HepG2 (cell line): ENCODE measurements at regions not wholly inside any gene's neighbourhood (a gene's known extent, or its start where the extent isn't known, plus 50 kb on each side); places are given as distances from the start of the nearest gene placed in this dataset.

ENCODE experiments used
- ATAC-seq: fragments of 200-7000 bp; cut with Tn5 transposase; 3 replicates; pipeline ENCODE4 v1.9.1; 2020; ENCODE audit warnings: mild to moderate bottlenecking, moderate library complexity
- BruUV-seq: library from RNA; stranded (reverse); fragments of 400-500 nt; replicated peaks from 2 replicates; lab custom pipeline; 2021; lab: Mats Ljungman, UMichigan
- CTCF ChIA-PET: fragments of 300-600 bp; formaldehyde crosslinking; extraction: SDS; loops from one replicate; lab custom pipeline; 2021; ENCODE audit warnings: low total read pairs, inconsistent platforms, low intra/inter-chr PET ratio; lab: Yijun Ruan, JAX
- POLR2A ChIA-PET: fragments of 350-600 bp; sonication (Branson Sonifier 250); formaldehyde crosslinking; loops from one replicate; lab custom pipeline; 2020; ENCODE audit warnings: antibody characterized with exemption, inconsistent platforms; lab: Yijun Ruan, JAX
- DNase-seq: peaks from one replicate; pipeline ENCODE4 v3.0.0-alpha.2; 2015; ENCODE audit warnings: low spot score
- FAIRE-seq: peaks from 3 replicates; lab custom pipeline; 2011; peaks lifted over from hg19 to GRCh38; lab: Jason Lieb, UNC
- H2AFZ ChIP-seq: one replicate; pipeline ENCODE4 v1.6.1; 2011; ENCODE audit warnings: low read length, inconsistent platforms
- H3K27ac ChIP-seq: fragments of 300-600 bp; 3 replicates; pipeline ENCODE4 v1.8.0; 2011; ENCODE audit warnings: mixed run types, mild to moderate bottlenecking, mixed read lengths, low read length, inconsistent platforms; ENCODE audit not compliant: insufficient read depth; ENCODE audit errors: extremely low read length
- H3K27me3 ChIP-seq, 2 experiments: fragments of 200-600 bp in 1 of 2; 2 replicates in 1 of 2; 3 replicates in 1 of 2; pipeline versions ENCODE4 v1.6.0 to v1.8.0; 2011; ENCODE audit warnings: low read length in 2 of 2, mild to moderate bottlenecking in 2 of 2, moderate library complexity in 2 of 2, inconsistent platforms in 1 of 2; ENCODE audit not compliant: insufficient read depth in 2 of 2, control insufficient read depth in 1 of 2
- H3K36me3 ChIP-seq, 2 experiments: fragments of 200-600 bp in 1 of 2; replicated peaks in 1 of 2; 2 replicates in 1 of 2; 3 replicates in 1 of 2; pipeline versions ENCODE4 v1.5.1 to v1.8.0; 2011; ENCODE audit warnings: low read length in 2 of 2, inconsistent platforms in 1 of 2; ENCODE audit not compliant: insufficient read depth in 2 of 2, control insufficient read depth in 1 of 2
- H3K4me1 ChIP-seq: 2 replicates; pipeline ENCODE4 v1.5.1; 2012; ENCODE audit warnings: low read length, inconsistent platforms; ENCODE audit not compliant: insufficient read depth
- H3K4me2 ChIP-seq: 2 replicates; pipeline ENCODE4 v1.6.0; 2011; ENCODE audit warnings: low read depth, low read length, inconsistent platforms
- H3K4me3 ChIP-seq, 3 experiments: fragments of 200-600 bp in 1 of 3; sonication (generic), shearing (Covaris generic) in 1 of 3; replicated peaks in 1 of 3; 2 replicates each; pipeline ENCODE4 v1.5.1; 2011 to 2016; ENCODE audit warnings: low read length in 3 of 3, inconsistent platforms in 2 of 3, low read depth in 2 of 3, mild to moderate bottlenecking in 2 of 3, control low read depth in 1 of 3, mixed read lengths in 1 of 3; ENCODE audit not compliant: insufficient read depth in 1 of 3
- H3K79me2 ChIP-seq: one replicate; pipeline ENCODE4 v1.6.1; 2011; ENCODE audit warnings: low read length, inconsistent platforms; ENCODE audit not compliant: insufficient read depth
- H3K9ac ChIP-seq: 2 replicates; pipeline ENCODE4 v1.6.0; 2011; ENCODE audit warnings: mild to moderate bottlenecking, low read depth, low read length, inconsistent platforms; ENCODE audit not compliant: insufficient read depth
- H3K9me3 ChIP-seq: 2 replicates; pipeline ENCODE4 v1.5.1; 2012; ENCODE audit warnings: mild to moderate bottlenecking, low read length
- H4K20me1 ChIP-seq: 2 replicates; pipeline ENCODE4 v1.6.0; 2011; ENCODE audit warnings: inconsistent platforms, mild to moderate bottlenecking, low read length, moderate library complexity; ENCODE audit not compliant: insufficient read depth
- KMT2B ChIP-seq: IDR thresholded peaks from 2 replicates; pipeline ENCODE4 v1.6.1; 2016; ENCODE audit warnings: missing genetic modification reagents, missing compliant biosample characterization
- PAX8 ChIP-seq: sonication (generic); formaldehyde crosslinking; IDR thresholded peaks from 2 replicates; pipeline ENCODE4 v1.8.0; 2022; ENCODE audit warnings: mild to moderate bottlenecking, missing genetic modification reagents, borderline replicate concordance
- ZBTB43 ChIP-seq: sonication (generic); formaldehyde crosslinking; conservative IDR thresholded peaks from 2 replicates; pipeline ENCODE4 v1.4.0; 2020; ENCODE audit warnings: missing genetic modification reagents
- ZNF441 ChIP-seq: sonication (generic); formaldehyde crosslinking; IDR thresholded peaks from 2 replicates; pipeline ENCODE4 v1.7.0; 2021; ENCODE audit warnings: missing genetic modification reagents, borderline replicate concordance
- ZNF510 ChIP-seq: sonication (generic); formaldehyde crosslinking; IDR thresholded peaks from 2 replicates; pipeline ENCODE4 v1.4.0; 2020; ENCODE audit warnings: low read depth, mild to moderate bottlenecking, missing genetic modification reagents
- ZNF788 ChIP-seq: sonication (generic); formaldehyde crosslinking; IDR thresholded peaks from 2 replicates; pipeline ENCODE4 v1.5.0; 2020; ENCODE audit warnings: mild to moderate bottlenecking, missing genetic modification reagents, borderline replicate concordance
- WGBS: methylation state at CpG from one replicate; pipeline ENCODE4 v1.1.6; 2017; ENCODE audit warnings: low lambda C conversion rate; 5-methylcytosine and 5-hydroxymethylcytosine counted together
- in situ Hi-C: cut with HindIII; loops from 2 replicates; pipeline ENCODE4 v1.10.0; 2017; ENCODE audit warnings: low pct_unique_long_range_greater_than_20kb; ENCODE audit not compliant: extremely low pct_ligation_motif_present
- intact Hi-C: fragments of 100-400 bp; cut with micrococcal nuclease; formaldehyde crosslinking; loops from one replicate; pipeline ENCODE4 v1.10.0; 2022; ENCODE audit not compliant: unreplicated experiment
- TF ChIP-seq, protein P1 (sequence below): sonication (generic); formaldehyde crosslinking; IDR thresholded peaks from 2 replicates; pipeline ENCODE4 v1.5.0; 2020; ENCODE audit warnings: missing genetic modification reagents, mild to moderate bottlenecking, borderline replicate concordance

DNA sequence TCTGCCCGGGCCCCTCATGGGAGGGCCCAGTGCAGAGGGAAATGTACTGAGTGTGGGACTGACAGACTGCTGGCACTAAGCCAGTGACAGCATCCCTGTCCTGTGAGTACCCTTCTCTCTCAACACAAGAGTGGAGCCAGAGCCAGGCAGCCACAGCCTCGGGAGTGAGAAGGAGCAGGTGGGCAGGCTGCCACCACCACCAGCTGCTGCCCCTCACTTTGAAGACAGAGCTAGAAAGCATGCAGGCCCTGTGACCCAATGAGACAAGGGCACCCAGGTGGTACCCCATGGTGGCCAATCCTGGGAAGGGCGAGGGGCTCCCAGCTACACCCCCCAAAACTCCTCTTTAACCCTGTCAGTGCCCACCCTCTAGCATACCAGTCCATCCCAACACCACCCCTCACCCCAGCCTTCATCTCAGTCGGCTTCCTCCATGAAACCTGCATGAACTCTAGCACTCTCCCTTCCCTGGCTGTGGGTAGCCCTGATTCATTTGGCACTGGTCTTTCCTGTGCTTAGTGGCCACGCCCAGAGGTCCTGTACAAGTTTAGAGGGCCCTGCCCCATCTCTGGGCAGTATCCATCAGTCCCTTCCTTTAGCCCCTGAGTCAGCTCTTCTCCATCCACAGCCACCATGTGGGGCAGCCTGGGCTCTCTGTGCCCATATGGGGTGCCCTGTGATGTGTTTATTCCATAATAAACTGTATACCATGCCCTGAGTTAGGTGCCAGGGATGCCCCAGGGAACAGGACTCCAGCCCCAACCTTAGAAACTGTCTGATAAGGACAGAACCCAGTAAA, 207.0 kb upstream of the ZMIZ1 start:
- Histone ChIP-seq H3K79me2 (no peaks in the 10 kb centered on the region), H2AFZ (no peak overlapping the region), H3K4me3 (no peak overlapping the region), H4K20me1 (no peaks in the 10 kb centered on the region), H3K4me2 (no peak overlapping the region), H3K27ac (no peak overlapping the region), H3K36me3 (no peaks in the 10 kb centered on the region), H3K27me3 (peaks cover 4 to 31% of the 10 kb centered on the region in 2 experiments; a peak in 4 of 5 replicates), H3K4me1 (peaks cover 12% of the 10 kb centered on the region), H3K9ac (no peak overlapping the region), H3K9me3 (no peaks in the 10 kb centered on the region)
- DNase-seq: no peak
- ChIA-PET POLR2A (no interaction called here), CTCF (no interaction called here)
- no peak for ATAC-seq
- WGBS: 0% methylated on average over 2 of the region's 5 CpGs
- in situ Hi-C loops: no loop called here
- BruUV-seq: no TSS peak
- intact Hi-C loops: no loop called here
- no peak for FAIRE-seq
- no peak for TF ChIP-seq KMT2B (CRISPR knock-in tag)
- TF ChIP-seq, protein P1, sequence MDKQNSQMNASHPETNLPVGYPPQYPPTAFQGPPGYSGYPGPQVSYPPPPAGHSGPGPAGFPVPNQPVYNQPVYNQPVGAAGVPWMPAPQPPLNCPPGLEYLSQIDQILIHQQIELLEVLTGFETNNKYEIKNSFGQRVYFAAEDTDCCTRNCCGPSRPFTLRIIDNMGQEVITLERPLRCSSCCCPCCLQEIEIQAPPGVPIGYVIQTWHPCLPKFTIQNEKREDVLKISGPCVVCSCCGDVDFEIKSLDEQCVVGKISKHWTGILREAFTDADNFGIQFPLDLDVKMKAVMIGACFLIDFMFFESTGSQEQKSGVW: no peak
- no peak for TF ChIP-seq ZNF788
- no peak for TF ChIP-seq ZBTB43
- no peak for TF ChIP-seq ZNF441 (CRISPR knock-in tag)
- TF ChIP-seq PAX8 (CRISPR knock-in tag): no peak
- no peak for TF ChIP-seq ZNF510 (CRISPR knock-in tag)
